HG02798 (cell line): ENCODE measurements at regions not wholly inside any gene's neighbourhood (a gene's known extent, or its start where the extent isn't known, plus 50 kb on each side); places are given as distances from the start of the nearest gene placed in this dataset.
"Not testable (repeated sequence)": the region's sequence is repeated elsewhere in the genome, so short reads cannot be mapped to it uniquely, and the experiment has no call there.

Experiments
- ATAC-seq: cut with Tn5 transposase; IDR thresholded peaks from one replicate; pipeline ENCODE4 v1.9.1; 2021; ENCODE audit warnings: mild to moderate bottlenecking; ENCODE audit not compliant: unreplicated experiment, poor library complexity

DNA sequence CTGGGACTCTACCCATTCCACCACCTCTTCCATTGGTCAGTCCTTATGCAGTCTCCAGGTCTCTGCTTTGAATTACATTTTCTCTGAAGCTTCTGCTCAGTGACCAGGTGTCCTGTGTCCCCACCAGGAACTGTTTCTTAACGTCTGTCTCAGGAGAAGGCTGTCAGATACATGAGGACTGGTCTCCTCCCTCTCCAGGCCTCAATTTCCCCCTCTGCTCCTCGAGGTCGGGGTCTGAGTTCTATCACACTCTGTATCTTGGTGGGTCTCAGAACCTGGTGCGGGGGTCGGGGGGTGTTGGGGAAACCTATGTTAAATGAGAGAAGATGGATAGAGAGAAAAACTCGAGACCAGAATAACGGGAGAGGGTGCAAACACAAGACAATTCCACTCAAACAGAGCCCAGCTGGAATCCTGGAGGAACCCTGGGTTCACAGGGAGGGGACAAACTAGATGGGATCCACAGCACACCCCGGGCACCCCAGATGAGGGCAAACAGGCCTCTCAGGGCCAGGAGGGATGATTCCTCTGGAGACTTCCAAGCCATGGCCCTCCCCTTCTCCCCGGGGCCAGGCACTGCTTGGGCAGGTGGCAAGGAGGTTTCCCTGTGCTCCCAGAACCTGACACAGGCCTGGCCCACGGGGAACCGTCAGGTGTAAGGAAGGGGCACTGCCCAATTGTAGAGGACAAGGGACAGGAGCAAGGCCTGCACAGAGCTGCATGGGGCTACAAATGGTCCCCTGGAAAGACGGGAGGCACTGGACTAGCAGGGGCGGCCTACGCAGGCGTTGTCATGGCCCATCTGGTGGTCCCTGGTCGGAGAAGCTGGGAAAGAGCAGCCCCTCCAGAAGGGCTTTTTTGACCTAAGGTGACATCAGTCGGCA is 313.2 kb upstream of the DIO3 start:
- ATAC-seq, result no peak

DNA sequence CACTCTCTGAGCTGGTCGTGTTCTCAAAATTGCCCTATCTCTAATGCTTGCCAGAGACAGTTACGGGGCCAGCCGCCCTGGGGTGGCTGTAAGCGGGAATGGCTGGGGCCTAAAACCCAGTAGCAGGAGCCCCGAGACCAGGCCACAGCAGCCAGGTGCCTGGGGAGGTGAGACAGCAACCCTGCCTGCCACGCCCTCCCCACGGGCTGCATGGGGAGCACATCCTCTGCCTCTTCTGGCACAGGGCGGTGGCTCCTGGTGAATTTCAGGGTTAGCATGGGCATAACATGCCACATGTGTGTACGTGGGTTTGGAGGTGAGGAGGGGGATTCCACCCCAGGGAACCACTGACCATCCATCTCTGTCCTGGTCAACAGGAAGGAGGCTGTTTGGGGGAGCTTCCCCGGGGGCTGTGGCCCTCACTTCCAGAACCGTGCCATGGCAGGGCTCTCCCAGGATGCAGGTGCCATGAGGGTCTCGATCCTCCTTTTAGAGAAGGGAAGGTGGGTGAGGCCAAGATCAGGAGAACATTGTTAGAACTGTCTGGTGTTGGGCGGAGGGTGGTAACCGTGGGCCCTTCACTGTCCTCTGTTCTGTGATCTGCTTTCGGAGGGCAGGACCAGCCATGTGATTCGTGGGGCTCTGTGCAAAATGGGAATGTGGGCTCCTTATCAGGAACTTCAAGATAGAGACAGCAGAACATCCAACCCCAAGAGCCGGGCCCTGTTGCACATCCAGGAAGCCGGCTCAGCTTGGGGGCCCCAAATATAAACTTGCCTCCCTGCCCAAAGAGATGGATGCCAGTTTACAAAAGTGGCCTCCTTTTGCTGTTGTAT is 312.2 kb upstream of the DIO3 start:
- ATAC-seq, result no peak

DNA sequence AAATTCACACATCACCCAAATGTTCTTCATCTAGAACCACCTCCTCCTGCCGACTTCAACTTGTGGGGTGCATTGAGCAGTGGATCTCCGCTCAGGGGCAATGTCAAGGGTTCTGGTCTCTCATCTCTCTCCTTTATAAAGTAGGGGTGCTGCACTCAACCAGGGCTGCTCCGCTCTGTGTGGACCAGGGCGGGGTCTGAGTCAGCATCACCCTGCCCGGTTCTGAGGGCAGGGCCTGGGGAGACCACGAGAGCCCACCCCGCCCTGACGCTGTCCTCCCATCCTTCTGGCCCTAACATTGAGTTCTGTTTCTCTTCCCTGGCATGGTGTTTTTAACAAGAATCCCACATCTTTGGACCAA is 311.6 kb upstream of the DIO3 start:
- no peak for ATAC-seq

DNA sequence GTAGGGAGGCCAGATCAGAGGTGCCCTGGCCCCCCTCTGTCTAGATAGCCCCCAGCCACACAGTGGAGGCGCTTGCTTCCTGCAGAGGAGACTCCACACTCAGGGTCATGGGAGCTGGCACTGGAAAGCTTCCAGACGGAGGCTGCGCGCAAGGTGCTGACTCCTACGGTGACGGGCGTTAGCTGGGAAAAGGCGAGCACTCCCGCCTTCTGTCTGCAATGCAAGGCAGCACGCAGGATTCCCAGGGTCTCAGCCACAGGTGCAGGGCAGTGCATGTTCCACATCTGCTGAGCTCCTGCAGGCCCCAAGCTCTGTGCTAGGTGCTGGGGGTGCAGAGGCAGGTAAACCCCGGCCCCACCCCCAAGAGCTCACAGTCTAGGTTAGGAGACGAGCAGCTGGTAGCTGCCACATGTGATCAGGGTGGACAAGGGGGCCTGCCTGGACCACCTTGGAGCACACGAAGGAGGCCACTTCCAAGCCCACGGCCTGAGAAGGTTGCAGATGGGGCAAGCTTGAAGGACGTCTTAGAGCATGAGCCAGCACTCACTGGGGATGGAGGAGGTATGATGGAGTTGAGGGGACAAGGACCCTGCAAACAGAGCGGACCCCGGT is 310.9 kb upstream of the DIO3 start:
- no peak for ATAC-seq

DNA sequence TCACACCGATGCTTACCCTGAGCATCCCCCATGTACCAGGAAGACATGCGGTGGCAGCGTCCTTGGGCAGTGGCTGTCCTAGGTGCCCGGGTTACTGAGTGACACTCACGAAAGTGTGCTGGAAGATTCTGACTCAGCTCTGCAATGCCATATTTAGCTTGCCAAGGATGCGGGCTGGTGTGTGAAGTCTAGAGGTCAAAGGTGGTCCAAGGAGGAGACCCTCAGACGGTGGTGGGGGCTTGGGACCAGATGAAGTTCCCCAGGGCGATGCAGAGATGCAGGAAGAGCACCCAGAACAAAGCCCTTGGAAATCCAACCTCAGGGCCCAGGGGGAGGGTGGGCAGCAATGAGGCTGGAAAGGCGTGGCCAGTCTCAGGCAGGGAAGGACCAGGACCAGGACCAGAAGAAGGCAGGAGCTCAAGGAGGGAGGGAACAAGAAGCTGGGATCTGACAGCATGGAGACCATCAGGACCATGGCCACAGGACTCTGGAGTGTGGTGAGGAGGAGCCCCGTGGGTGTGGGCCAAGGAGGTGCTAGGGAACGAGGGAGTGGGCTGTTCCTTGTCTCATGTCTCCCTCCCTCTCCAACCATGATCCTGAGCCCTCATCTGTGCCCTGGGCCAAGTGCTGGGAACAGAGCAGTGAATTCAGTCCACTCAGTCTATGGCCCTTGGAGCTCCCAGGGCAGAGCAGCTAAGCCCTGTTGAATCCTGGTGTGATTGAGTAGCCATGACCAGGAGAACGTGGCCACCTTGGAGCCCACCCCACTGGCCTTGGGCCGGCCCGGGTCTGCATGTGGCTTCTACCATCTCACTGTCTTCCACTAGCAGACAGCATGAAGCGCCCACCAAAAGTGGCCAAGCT is 310.1 kb upstream of the DIO3 start:
- no peak for ATAC-seq

DNA sequence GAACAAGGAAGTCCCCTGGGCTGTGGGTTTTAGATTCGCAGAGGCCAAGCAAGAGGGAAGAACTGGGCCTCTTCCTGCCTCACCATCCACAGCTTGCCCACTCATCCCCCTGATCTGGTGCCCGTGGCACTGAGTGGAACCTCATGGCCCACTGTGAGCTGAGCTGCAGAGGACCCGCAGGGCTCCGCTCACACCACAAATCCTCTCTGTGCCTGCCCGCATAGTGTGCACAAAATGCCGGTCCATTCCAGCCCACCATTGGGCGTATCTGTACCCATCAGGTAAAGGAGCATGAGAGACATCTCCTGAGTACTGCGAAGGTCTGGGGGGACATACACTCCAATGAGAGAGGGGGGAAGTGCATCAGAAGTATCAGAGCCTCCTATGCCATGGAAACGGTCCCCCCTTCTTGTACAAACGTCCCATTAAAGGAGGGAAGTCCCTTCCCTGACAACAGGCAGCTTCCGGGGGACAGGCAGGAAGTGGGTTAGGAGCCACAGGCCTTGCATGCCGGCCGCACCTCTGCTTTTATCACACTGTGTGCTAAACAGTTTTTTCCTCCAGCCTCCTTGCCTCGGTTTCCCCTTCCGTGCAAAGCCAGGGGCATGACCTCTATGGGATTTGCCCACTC is 309.4 kb upstream of the DIO3 start:
- ATAC-seq, result no peak

DNA sequence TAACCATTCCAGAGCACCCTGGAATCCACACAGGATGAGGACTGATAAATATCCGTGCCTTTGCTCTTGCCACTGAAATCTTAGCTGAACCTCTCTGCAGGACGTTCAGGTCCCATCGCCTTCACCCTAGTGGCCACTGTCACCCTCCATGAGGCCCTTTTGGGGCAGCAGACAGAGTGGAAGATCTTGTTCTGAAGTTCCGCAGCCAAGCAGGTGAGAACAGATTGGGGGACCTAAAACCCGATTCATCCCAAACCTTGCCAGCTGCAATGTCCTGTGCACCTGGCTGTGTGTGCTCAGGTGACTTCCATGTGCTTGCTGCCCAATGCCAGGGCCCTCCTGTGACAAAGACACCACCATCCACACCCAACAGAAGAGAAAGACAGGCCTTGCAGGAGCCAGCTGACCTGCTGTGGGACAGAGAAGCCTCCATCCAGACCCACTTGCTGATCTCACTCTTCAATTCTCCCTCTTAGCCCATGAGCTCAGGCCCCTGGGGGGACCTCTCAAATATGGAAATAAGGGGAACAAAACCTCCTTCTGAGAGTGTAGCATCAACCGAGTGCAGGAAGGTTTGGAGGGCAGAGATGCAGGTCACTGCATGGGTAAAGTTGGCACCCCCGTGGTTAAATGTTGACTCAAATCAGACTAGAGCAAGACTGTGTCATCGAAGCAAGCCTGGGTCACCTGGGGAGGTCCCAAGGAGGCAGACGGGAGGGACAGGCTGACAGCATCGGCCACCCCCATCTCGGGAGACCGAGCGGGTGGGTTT is 308.7 kb upstream of the DIO3 start:
- no peak for ATAC-seq

DNA sequence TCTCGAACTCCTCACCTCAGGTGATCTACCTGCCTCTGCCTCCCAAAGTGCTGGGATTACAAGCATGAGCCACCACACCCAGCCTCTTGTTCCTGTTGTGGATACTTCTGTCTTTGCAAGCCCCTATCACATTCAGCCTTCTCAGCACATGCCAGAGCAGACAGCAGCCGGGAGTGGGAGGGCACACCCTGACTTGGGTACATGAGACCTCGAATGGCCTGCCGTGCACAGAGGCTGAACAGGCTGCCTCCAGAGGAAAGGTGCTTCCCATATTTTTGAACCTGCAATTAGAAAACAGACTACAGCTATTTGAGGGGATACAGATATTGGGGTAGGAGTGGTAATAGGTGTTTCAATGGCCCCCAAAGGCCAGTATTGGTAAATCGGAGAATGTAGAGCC is 307.3 kb upstream of the DIO3 start:
- ATAC-seq, result no peak

DNA sequence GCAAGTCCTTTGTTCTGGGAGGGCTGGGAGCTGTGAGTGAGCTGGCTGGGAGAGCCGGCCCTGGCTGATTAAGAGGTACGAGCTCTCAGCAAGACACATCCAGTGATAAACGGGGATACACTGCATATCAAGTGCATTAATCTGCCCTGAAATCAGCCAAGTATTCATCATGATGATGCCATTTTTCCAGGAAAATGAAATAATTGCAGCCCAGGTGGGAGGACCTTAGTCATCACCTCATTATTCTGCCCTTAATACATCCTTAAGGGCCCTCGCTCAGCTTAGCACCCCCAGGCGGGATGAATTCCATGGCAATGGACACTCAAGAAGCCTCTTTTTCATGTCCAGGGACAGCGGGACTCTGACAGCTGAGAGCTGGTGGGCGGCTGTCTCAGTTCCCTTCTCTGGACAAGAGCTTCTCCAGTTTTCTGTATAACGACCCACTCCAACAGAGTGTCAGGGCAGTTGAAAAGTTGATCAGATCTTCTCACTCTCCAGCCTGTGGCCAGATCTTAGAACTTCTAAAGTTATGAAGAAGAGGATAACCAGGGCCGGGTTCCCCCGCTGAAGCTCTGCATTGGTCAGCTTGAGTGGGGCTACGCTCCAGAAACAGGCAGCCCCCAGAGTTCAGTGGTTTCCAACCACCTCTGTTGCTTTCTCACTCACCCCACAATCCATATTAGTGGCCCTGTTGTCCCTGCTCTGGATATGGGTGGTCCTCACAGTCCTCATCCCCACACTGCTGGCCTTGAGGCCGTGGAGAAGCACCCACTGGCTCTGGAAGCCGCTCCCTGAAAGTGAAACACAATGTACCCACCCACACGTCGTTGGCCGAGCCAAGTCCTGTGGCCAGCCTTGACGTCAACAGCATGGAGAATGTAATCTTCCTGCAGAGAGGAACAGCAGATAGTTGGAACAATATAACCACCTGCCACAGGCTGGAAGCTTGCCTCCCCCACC is 306.2 kb upstream of the DIO3 start:
- ATAC-seq, result no peak

DNA sequence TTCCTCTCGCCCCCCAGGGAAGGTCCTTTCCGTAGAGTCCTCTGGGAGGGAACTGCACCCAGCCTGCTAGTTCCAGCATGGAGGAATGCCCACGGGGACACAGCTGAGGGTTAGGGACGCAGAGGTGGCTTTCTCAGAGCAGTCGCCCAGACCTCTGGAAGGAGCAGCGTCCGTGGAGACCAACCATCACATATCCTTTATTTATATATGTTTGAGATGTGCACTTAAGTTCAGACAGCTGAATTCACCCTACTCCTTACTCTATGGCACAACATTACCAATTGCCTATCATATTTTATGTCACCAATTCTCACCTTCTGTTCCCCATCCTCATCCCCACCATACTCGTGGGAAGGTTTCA is 305.6 kb upstream of the DIO3 start:
- no peak for ATAC-seq

DNA sequence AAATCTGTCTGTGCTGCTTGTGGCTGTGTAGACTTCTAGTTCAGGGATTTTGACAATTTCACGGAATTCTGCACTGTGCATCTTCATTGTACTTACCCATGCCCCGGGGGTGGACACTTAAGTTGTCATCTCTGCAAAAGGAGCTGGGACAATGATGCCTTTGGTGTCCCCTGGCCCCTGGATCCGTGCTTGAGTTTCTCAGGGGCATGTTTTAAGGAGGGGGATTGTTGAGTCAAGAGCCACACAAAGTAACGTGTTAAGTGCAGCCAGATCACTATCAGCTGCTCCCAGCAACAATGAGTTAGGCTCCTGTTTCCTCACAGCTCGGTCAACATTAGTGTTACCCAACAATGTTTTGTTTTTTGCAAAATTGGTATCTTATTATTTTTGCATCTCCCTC is 305.0 kb upstream of the DIO3 start:
- ATAC-seq, result no peak

DNA sequence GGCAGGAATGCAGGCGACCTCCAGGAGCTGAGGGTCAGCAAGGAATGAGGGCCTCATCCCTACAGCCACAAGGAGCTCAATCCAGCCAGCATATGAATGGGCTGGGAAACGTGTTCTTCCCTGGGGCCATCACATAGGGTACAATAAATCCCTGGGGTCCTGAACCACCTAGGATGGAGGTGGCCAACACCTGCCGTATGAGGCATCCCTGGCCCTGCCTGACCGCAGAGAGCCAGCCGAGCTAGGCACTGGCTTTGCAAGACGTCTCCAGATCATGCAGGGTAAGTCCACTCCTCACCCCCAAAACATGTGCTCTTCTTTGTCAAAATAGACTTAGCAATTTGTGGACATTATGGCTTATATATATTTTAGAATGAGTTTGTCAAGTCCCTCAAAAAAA is 303.7 kb upstream of the DIO3 start:
- no peak for ATAC-seq

DNA sequence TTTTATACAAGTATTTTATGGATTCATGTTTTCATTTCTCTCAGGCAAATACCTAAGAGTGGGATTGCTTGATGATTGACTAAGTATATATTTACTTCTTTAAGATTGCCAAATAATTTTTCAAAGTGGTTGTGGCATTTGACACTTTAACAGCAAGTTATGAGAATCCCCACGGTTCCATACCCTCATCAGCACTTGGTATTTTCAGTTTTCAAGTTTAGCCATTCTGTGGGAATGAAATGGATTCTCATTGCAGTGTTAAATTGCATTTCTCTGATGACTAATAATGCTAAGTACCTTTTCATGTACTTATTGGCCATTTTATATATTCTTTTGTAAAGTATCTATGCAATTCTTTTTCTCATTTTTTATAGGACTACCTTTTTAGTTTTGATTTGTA is 301.5 kb upstream of the DIO3 start:
- ATAC-seq, result no peak

DNA sequence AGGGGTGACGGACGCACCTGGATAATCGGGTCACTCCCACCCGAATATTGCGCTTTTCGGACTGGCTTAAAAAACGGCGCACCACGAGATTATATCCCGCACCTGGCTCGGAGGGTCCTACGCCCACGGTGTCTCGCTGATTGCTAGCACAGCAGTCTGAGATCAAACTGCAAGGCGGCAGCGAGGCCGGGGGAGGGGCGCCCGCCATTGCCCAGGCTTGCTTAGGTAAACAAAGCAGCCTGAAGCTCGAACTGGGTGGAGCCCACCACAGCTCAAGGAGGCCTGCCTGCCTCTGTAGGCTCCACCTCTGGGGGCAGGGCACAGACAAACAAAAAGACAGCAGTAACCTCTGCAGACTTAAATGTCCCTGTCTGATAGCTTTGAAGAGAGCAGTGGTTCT is 294.9 kb upstream of the DIO3 start:
- ATAC-seq, result not testable (repeated sequence)

DNA sequence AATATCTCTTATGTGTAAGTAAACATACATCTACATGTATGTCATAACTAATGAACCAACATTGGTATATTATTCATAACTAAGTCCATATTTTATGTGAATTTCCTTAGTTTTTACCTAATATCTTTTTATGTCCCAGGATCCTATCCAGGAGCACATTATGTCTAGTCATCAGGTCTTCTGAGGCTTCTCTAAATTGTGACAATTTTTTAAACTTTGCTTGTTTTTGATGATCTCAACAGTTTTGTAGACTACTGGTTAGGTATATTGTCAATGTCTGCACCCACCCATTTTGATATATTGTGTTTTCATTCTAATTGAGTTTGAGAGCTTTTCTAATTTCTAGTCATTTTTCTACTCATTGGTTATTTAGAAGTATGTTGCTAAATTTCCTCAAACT is 288.2 kb upstream of the DIO3 start:
- no peak for ATAC-seq

DNA sequence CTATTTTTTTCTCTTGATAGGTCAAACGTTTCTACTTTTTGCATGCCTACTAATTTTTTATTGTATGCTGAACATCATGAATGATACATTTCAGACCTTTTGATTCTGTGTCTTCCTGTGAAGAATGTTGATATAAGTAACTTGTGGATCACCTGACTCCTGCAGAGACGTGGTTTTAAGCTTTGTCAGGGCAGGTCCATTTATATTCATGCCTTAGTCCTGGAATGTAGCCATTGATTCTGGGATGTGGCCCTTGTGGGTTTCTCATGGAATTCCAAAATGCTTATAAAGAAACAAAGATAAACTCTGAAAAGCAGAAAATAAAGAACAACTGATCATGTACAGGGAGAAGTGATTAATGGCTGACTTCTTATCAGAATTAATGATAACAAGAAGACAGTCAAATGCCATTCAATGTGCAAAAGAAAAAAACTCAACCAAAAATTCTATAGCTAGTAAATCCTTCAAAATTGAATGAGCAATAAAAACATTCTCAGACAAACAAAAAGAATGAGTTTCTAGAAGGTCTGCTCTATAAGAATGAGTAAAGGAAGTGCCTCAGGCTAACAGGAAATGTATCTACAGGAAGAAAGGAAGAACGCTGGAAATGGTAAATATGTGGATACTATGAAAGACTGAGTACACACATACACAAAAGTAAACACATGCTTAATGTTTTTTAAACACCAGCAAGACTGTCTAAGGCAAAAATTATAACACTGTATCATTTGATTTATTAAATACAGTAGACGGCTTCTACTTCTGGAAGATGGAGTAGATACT is 284.8 kb upstream of the DIO3 start:
- no peak for ATAC-seq

DNA sequence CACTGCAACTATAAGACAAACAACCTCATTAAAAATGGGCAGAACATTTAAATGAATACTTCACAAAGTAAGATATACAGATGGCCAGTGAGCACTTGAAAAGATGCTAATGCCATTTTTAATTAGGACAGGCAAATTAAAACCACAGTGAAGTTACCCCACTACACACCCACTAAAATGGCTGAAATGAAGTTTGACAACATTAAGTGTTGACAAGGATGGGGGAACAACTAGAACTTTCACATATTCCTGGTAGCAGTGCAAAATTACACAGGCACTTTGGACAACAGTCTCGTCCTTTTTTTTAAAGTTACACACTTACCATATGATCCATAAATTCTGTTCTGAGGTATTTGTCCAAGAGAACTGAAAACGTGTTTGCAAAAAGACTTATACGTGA is 278.9 kb upstream of the DIO3 start:
- ATAC-seq, result no peak
